HepG2 (cell line): ENCODE measurements at regions not wholly inside any gene's neighbourhood (a gene's known extent, or its start where the extent isn't known, plus 50 kb on each side); places are given as distances from the start of the nearest gene placed in this dataset.

Source experiments
- CSRNP1 ChIP-seq: sonication (generic); formaldehyde crosslinking; IDR thresholded peaks from 2 replicates; pipeline ENCODE4 v1.8.1; 2023; ENCODE audit warnings: mild to moderate bottlenecking, missing genetic modification reagents
- FOXA1 ChIP-seq, 2 experiments: fragments of 450-650 bp in 1 of 2; sonication (generic) in 1 of 2; formaldehyde crosslinking in 1 of 2; IDR thresholded peaks; 2 replicates each; pipeline versions ENCODE4 v1.4.0 to v1.6.1; 2016 to 2020; ENCODE audit warnings: missing genetic modification reagents in 1 of 2
- HMGXB4 ChIP-seq, 2 experiments: sonication (generic) in 1 of 2; formaldehyde crosslinking in 1 of 2; IDR thresholded peaks; 2 replicates each; pipeline versions ENCODE4 v1.4.0 to v1.6.1; 2018 to 2020; ENCODE audit warnings: missing genetic modification reagents in 2 of 2, borderline replicate concordance in 1 of 2, low read depth in 1 of 2, mild to moderate bottlenecking in 1 of 2, missing biosample characterization in 1 of 2
- HOMEZ ChIP-seq: IDR thresholded peaks from 2 replicates; pipeline ENCODE4 v1.6.1; 2016; ENCODE audit warnings: low read depth
- SOX13 ChIP-seq, 3 experiments: fragments of 450-650 bp in 1 of 3; sonication (generic) in 1 of 3; formaldehyde crosslinking in 1 of 3; IDR thresholded peaks in 2 of 3; conservative IDR thresholded peaks in 1 of 3; 2 replicates each; pipeline versions ENCODE4 v1.5.0 to v1.6.1; 2016 to 2020; ENCODE audit warnings: antibody characterized with exemption in 1 of 3, mild to moderate bottlenecking in 1 of 3, missing compliant biosample characterization in 1 of 3, missing genetic modification reagents in 1 of 3, moderate library complexity in 1 of 3
- ZBTB33 ChIP-seq: sonication (generic); formaldehyde crosslinking; IDR thresholded peaks from 2 replicates; pipeline ENCODE4 v1.4.0; 2020; ENCODE audit warnings: missing genetic modification reagents

- peak; percentile 55; the same call in 1 of the 2 replicates for TF ChIP-seq HOMEZ (CRISPR knock-in tag)
- TF ChIP-seq ZBTB33, result peak; percentile 60
- no peak for TF ChIP-seq FOXA1 (IDR thresholded peaks at IDR 0.05)
- peak; percentile 19; the same call in 1 of the 2 replicates for TF ChIP-seq FOXA1 (CRISPR knock-in tag; IDR thresholded peaks at IDR 0.05)
- TF ChIP-seq CSRNP1 (CRISPR knock-in tag), result no peak
- TF ChIP-seq SOX13 (IDR thresholded peaks at IDR 0.05), result no peak
- peak in 1 of 2 experiments; percentile 15; a peak in 1 of 4 replicates for TF ChIP-seq SOX13 (CRISPR knock-in tag; conservative IDR thresholded peaks at IDR 0.05 in 1 of 2, IDR thresholded peaks at IDR 0.05 in 1 of 2)
- TF ChIP-seq HMGXB4 (CRISPR knock-in tag; IDR thresholded peaks at IDR 0.05; ENCODE audit: borderline replicate concordance in 1 of 2, low read depth in 1 of 2), result no peak
Observed at GRCh38 chr6:110545081-110545872, 68.9 kb upstream of the SLC22A16 start (continued).
